ENCODE measurements at regions not wholly inside any gene's neighbourhood (a gene's known extent, or its start where the extent isn't known, plus 50 kb on each side); places are given as distances from the start of the nearest gene placed in this dataset.

DNA sequence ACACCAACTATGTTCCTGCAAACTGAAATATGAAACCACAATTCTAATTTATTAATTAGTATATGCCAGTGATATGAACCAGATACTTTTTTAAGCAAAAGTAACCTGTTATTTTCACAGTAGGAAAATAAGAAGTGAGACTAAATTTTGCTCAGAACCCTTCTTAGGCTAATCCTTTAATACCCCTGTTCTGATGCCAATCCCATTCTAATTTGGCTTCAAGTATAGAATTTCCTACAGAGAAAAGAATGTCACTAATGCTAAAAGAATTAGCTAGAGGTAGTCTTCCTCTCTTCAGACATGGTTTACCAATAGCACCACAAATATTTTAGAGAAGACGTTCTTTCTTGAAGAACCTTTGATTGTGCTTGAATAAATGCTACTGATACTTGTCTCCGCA, 758.4 kb downstream of the FLRT2 start:
- in situ Hi-C loops (cut with MboI; ENCODE audit: low pct_unique_long_range_greater_than_20kb in 2 of 9, low sequenced_read_pairs in 9 of 9, unreplicated experiment in 9 of 9), result no loop called here
- Histone ChIP-seq H3K4me3 (no peak overlapping the region), H3K27ac (no peak overlapping the region), H3K4me1 (replicated peaks in 1 of 2) (no peaks in the 10 kb centered on the region)
- 10 to 100% (median 93%) methylated on average over 2 of the region's 2 CpGs; no CpG with 5 or more reads in 1 of the 10 experiments for WGBS, 10 experiments
- ATAC-seq (replicated peaks in 6 of 8), result no peak

DNA sequence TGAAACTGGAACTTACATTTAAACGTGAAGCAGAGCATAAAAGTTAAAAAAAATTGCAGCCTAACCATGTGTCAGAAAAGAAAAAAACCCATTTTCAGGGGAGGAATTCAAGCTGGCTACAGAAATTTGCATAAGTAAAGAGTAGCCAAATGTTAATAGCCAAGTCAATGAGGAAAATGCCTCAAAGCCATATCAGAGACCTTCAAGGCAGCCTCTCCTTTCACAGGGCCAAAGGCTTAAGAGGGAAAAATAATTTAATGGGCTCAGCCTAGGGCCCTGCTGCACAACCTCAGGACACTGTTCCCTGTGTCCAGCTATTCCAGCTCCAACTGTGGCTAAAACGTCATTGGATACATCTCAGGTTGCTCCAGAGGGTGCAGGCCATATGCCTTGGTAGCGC, 749.5 kb downstream of the FLRT2 start:
- Histone ChIP-seq H3K27ac (no peak overlapping the region), H3K4me1 (replicated peaks in 1 of 2) (no peaks in the 10 kb centered on the region), H3K4me3 (no peak overlapping the region)
- WGBS, 10 experiments, result 0 to 56% (median 16%) methylated on average over 1 to 3 of the region's 3 CpGs; no CpG with 5 or more reads in 3 of the 10 experiments
- in situ Hi-C loops (cut with MboI; ENCODE audit: low pct_unique_long_range_greater_than_20kb in 2 of 9, low sequenced_read_pairs in 9 of 9, unreplicated experiment in 9 of 9), result no loop called here
- ATAC-seq (replicated peaks in 6 of 8), result no peak

DNA sequence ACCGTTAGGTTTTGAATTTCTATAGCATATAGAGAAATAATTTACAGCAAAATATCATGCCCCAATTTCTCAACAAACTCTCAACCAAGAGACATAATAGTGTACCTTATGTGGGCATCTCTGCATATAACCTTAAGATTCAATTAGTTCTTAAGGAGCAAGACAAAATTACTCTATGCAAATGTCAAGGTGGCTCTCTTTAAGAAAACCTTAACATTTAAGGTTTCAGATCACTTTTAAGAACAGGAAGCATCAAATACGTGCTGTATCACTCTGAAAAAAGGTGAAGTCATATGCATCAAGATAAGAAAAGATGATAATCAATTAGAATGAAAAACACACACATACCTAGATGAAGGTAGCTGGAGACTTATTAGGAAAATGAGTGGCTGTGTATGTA, 728.0 kb downstream of the FLRT2 start:
- Histone ChIP-seq H3K4me3 (no peak overlapping the region), H3K4me1 (replicated peaks in 1 of 2) (no peaks in the 10 kb centered on the region), H3K27ac (no peak overlapping the region)
- in situ Hi-C loops (cut with MboI; ENCODE audit: low pct_unique_long_range_greater_than_20kb in 2 of 9, low sequenced_read_pairs in 9 of 9, unreplicated experiment in 9 of 9), result no loop called here
- WGBS, 10 experiments, result 0 to 86% (median 72%) methylated on average over 1 to 2 of the region's 2 CpGs
- ATAC-seq (replicated peaks in 6 of 8), result no peak

DNA sequence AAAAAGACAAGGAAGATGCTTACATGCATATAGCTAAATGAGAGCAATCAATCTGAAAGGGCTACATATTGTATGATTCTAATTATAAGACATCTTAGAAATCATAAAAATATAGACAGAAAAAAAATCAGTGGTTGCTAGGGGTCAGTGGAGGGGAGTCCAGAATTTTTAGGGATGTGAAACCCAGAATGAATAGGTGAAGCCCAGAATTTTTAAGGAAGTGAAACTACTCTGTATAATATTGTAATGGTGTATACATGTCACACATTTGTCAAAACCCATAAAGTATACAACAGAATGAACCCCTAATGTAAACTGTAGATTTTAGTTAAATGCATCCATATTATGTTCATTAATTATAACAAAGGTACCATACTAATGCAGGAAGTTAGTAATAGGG, 713.2 kb downstream of the FLRT2 start:
- in situ Hi-C loops (cut with MboI; ENCODE audit: low pct_unique_long_range_greater_than_20kb in 2 of 9, low sequenced_read_pairs in 9 of 9, unreplicated experiment in 9 of 9), result no loop called here
- Histone ChIP-seq H3K4me1 (replicated peaks in 1 of 2) (no peaks in the 10 kb centered on the region), H3K27ac (no peak overlapping the region), H3K4me3 (no peak overlapping the region)
- no peak for ATAC-seq (replicated peaks in 6 of 8)

DNA sequence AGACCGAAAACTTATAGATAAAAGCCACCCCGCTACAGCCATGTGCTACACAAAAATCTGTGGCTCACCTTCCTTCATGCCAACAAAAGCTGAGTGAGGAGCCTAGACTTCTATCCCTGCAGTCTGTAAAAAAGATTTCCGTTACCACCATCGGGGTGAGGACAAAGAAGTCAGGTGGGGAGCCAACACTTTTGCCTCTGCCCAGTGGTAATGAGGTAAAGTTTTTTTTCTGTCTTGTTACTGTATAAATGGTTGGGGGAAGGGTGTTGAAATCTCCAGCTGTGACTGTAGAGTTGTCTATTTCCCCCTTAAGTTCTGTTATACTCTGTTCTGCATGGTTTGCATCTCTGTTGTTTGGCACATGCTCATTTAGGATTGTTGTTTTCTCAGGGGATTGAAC, 707.8 kb downstream of the FLRT2 start:
- ATAC-seq (replicated peaks in 6 of 8), result no peak
- Histone ChIP-seq H3K27ac (no peak overlapping the region), H3K4me3 (no peak overlapping the region), H3K4me1 (replicated peaks in 1 of 2) (no peaks in the 10 kb centered on the region)
- WGBS, 10 experiments, result 21 to 72% (median 47%) methylated on average over 1 to 4 of the region's 4 CpGs; no CpG with 5 or more reads in 2 of the 10 experiments
- in situ Hi-C loops (cut with MboI; ENCODE audit: low pct_unique_long_range_greater_than_20kb in 2 of 9, low sequenced_read_pairs in 9 of 9, unreplicated experiment in 9 of 9), result no loop called here

DNA sequence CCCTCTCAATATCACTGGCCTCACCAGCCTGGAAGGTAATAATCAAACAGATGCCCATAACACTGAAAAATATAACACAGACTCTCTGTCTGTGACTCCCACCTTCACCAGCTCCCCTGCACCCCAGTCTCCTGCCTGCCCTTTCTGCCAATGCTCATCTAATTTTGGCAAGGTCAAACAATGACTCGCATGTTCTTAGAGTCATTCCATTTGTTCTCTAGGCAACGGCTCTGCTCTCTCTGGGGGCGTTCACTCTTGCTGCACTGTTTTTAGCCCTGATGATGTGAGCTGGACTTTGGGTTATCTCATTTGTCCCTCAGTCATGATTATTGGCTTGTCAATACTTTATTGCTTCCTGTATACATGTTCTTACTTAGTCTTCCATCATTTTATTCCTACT, 691.8 kb downstream of the FLRT2 start:
- no peak overlapping the region for H3K4me3 ChIP-seq
- ATAC-seq (replicated peaks in 6 of 8), result peak in 3 of 8 experiments; percentile 27 to 37 (median 36)
- 17 to 67% (median 31%) methylated on average over 1 to 3 of the region's 3 CpGs; no CpG with 5 or more reads in 3 of the 10 experiments for WGBS, 10 experiments
- in situ Hi-C loops (cut with MboI; ENCODE audit: low pct_unique_long_range_greater_than_20kb in 2 of 9, low sequenced_read_pairs in 9 of 9, unreplicated experiment in 9 of 9), result no loop called here
- H3K4me1 ChIP-seq (replicated peaks in 1 of 2), result no peaks in the 10 kb centered on the region
- no peak overlapping the region for H3K27ac ChIP-seq

DNA sequence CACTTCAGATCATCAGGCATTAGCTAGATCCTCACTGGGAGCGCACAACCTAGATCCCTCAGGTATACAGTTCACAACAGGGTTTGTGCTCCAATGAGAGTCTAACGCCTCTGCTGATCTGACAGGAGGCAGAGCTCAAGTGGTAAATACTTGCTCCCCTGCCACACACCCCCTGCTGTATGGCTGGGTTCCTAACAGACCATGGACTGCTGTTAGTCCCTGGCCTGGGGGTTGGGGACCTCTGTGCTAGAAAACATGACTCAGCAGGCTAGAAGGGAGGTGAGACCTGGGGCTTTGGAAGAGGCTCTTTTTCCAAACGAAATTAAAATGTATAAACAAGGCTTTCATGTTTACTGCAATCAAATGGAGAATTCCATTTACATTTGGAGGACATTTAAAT, 691.1 kb downstream of the FLRT2 start:
- Histone ChIP-seq H3K4me3 (no peak overlapping the region), H3K27ac (no peak overlapping the region), H3K4me1 (replicated peaks in 1 of 2) (no peaks in the 10 kb centered on the region)
- in situ Hi-C loops (cut with MboI; ENCODE audit: low pct_unique_long_range_greater_than_20kb in 2 of 9, low sequenced_read_pairs in 9 of 9, unreplicated experiment in 9 of 9), result no loop called here
- 0 to 100% (median 23%) methylated on average over 1 to 3 of the region's 3 CpGs; no CpG with 5 or more reads in 2 of the 10 experiments for WGBS, 10 experiments
- ATAC-seq (replicated peaks in 6 of 8), result no peak

DNA sequence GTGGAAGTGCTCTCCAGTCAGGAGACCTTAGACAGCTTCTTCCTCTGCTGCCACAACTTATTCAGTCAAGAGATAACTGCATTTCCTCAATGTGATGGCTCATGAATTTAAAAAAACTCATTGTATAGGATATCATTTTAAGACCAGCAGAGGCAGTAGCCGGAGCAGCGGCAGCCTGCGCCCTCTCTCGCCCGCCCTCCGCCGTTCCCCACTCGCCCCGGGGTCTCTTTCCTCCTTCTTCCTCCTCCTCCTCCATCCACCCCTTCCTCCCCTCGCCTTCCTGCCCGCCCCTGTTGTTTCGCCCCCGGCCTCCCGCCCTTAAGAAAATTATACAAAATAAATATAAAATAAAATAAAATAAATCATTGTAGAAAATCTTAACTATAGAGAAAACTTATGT, 687.6 kb downstream of the FLRT2 start:
- WGBS, 10 experiments, result 54 to 97% (median 80%) methylated on average over 4 to 14 of the region's 14 CpGs; no CpG with 5 or more reads in 7 of the 10 experiments
- Histone ChIP-seq H3K4me1 (replicated peaks in 1 of 2) (no peaks in the 10 kb centered on the region), H3K4me3 (no peak overlapping the region), H3K27ac (no peak overlapping the region)
- in situ Hi-C loops (cut with MboI; ENCODE audit: low pct_unique_long_range_greater_than_20kb in 2 of 9, low sequenced_read_pairs in 9 of 9, unreplicated experiment in 9 of 9), result no loop called here
- ATAC-seq (replicated peaks in 6 of 8), result no peak

DNA sequence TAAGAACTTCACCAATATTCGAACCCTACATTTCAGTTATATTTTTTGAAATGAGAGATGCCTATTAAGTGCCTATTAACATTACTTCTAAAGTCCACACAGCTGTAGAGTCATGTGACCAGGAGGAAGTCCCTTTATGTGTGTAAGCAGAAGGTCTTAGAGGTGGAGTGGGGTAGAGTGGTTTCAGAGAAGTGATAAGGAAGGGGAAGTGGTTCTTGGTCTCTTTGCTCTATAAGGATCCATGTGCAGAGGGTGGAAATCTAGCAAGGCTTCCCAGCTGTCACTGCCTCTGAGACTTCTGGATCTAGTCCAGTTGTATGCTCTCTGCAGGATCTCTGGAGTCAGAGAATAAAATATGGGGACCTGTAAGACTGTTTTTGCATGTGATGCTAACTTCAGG, 673.9 kb downstream of the FLRT2 start:
- in situ Hi-C loops (cut with MboI; ENCODE audit: low pct_unique_long_range_greater_than_20kb in 2 of 9, low sequenced_read_pairs in 9 of 9, unreplicated experiment in 9 of 9), result no loop called here

DNA sequence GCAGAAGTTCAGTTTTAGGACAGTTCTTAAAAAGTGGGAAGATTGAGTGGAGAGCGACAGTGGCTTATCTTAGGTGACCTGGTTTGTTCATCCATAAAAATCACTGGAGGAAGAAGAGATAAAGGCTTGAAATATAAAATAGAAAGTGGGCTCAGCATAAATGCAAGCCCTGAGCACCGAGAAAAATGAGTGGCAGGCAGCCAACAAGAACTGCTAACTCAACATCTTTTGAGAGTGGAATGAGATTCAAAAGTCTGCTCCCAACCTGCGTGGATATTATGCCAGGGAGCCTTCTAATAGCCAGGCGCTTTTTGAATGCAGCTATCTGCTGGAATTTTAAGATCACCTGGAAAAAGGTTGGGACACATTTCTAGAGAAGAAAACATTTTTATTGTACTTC, 666.5 kb downstream of the FLRT2 start:
- Histone ChIP-seq H3K4me3 (no peak overlapping the region), H3K27ac (no peak overlapping the region), H3K4me1 (replicated peaks in 1 of 2) (no peaks in the 10 kb centered on the region)
- in situ Hi-C loops (cut with MboI; ENCODE audit: low pct_unique_long_range_greater_than_20kb in 2 of 9, low sequenced_read_pairs in 9 of 9, unreplicated experiment in 9 of 9), result no loop called here
- 3 to 100% (median 60%) methylated on average over 1 to 4 of the region's 4 CpGs; no CpG with 5 or more reads in 2 of the 10 experiments for WGBS, 10 experiments
- ATAC-seq (replicated peaks in 6 of 8), result peak in 1 of 8 experiments; percentile 12

More for the DNA sequence above, 673.9 kb downstream of the FLRT2 start:
- Histone ChIP-seq H3K27ac (no peak overlapping the region), H3K4me3 (no peak overlapping the region), H3K4me1 (replicated peaks in 1 of 2) (no peaks in the 10 kb centered on the region)
- ATAC-seq (replicated peaks in 6 of 8), result no peak
- WGBS, 10 experiments, result 0 to 100% (median 60%) methylated on average over 1 of the region's 1 CpG; no CpG with 5 or more reads in 3 of the 10 experiments

DNA sequence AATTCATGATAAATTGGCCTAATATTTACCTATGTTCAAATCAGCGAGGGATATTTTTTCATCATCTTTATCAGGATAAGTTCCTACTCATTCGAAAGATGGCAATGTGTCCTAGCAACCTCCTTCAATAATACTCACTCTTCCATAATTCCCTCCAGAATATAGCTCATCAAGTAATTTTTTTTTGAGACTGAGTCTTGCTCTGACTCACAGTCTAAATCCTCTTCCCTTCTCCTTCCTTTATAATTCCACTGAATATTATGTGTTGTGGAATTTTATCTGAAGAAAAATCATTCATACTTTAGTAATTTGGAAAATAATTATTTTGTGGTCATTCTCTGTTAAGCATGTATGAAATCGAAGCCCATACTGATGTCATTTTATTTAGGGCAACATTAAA, 663.8 kb downstream of the FLRT2 start:
- in situ Hi-C loops (cut with MboI; ENCODE audit: low pct_unique_long_range_greater_than_20kb in 2 of 9, low sequenced_read_pairs in 9 of 9, unreplicated experiment in 9 of 9), result no loop called here
- no peak for ATAC-seq (replicated peaks in 6 of 8)
- no peak overlapping the region for H3K4me3 ChIP-seq
- H3K27ac ChIP-seq, result no peak overlapping the region
- WGBS, 10 experiments, result 21 to 92% (median 69%) methylated on average over 2 to 3 of the region's 3 CpGs; no CpG with 5 or more reads in 1 of the 10 experiments
- no peaks in the 10 kb centered on the region for H3K4me1 ChIP-seq (replicated peaks in 1 of 2)

DNA sequence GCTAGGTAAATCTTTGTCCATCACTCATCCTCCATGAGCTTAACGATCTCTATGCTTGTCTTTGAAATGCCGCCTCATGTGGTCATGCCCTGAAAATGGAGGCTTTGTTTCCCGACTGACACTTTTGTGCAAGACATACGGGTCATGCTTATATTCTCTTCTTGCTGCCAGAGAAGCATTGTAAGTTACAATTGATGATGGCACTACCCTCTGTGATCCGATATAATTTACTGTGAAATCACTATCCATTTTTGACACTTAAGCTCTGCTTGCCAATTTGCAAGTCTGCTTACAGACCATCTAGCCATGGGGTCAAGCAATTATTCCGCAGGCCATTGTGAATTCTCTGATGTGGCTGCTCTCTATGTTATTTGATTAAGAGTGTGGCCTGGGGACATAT, 650.0 kb downstream of the FLRT2 start:
- 10 to 62% (median 29%) methylated on average over 3 to 6 of the region's 6 CpGs for WGBS, 10 experiments
- peak in 3 of 8 experiments; percentile 36 to 64 (median 51) for ATAC-seq (replicated peaks in 6 of 8)

DNA sequence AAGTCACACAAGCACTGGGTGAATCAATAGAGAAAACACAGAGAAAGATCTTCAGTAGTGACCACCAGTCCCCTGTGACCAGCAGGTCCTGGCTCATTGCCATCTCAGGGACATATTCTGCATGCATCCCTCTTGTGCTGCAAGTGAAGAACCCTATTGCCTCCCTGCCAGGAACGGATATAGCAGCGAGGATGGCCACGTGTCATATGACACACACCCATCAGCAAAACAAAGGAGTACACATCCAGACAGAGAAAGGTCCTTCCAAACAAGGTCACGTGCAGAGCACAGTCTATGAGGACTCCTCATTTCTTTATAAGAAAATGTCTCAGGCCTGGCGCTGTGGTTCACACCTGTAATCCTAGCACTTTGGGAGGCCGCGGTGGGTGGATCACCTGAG, 638.4 kb downstream of the FLRT2 start:
- H3K4me1 ChIP-seq (replicated peaks in 1 of 2), result no peaks in the 10 kb centered on the region
- H3K4me3 ChIP-seq, result no peak overlapping the region
- WGBS, 10 experiments, result 65 to 100% (median 83%) methylated on average over 1 to 7 of the region's 7 CpGs; no CpG with 5 or more reads in 2 of the 10 experiments
- in situ Hi-C loops (cut with MboI; ENCODE audit: low pct_unique_long_range_greater_than_20kb in 2 of 9, low sequenced_read_pairs in 9 of 9, unreplicated experiment in 9 of 9), result no loop called here
- no peak for ATAC-seq (replicated peaks in 6 of 8)
- no peak overlapping the region for H3K27ac ChIP-seq

More for the DNA sequence above, 650.0 kb downstream of the FLRT2 start:
- no peak overlapping the region for H3K4me3 ChIP-seq
- in situ Hi-C loops (cut with MboI; ENCODE audit: low pct_unique_long_range_greater_than_20kb in 2 of 9, low sequenced_read_pairs in 9 of 9, unreplicated experiment in 9 of 9), result no loop called here
- H3K27ac ChIP-seq, result no peak overlapping the region
- H3K4me1 ChIP-seq (replicated peaks in 1 of 2), result peaks cover 3 to 10% of the 10 kb centered on the region in 2 donors

DNA sequence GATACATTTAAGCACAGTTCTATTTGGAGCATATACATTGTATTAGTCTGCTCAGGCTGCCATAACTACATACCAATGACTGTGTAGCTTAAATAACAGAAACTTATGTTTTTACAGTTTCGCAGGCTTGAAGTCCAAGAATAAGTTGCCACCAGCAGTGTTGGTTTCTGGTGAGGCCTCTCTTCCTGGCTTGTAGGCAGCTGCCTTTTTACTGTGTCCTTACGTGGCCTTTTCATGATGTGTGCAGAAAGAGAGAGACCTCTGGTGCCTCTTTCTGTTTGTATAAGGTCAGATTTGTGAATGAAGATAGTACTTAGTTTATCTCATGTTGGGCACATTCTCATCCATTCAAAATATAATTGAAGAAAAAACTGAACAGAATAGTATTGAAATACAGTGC, 636.6 kb downstream of the FLRT2 start:
- H3K4me1 ChIP-seq (replicated peaks in 1 of 2), result no peaks in the 10 kb centered on the region
- no peak for ATAC-seq (replicated peaks in 6 of 8)
- H3K4me3 ChIP-seq, result no peak overlapping the region
- in situ Hi-C loops (cut with MboI; ENCODE audit: low pct_unique_long_range_greater_than_20kb in 2 of 9, low sequenced_read_pairs in 9 of 9, unreplicated experiment in 9 of 9), result no loop called here
- no peak overlapping the region for H3K27ac ChIP-seq
- 0 to 100% (median 20%) methylated on average over 1 to 2 of the region's 2 CpGs; no CpG with 5 or more reads in 5 of the 10 experiments for WGBS, 10 experiments
